Vagina (tissue), 2 donors: ENCODE measurements at regions not wholly inside any gene's neighbourhood (a gene's known extent, or its start where the extent isn't known, plus 50 kb on each side); places are given as distances from the start of the nearest gene placed in this dataset.

Experiments
- DNase-seq, 2 donors: peaks; one replicate each; pipeline ENCODE4 v3.0.0-alpha.2; 2017; ENCODE audit errors: extremely low spot score in 2 of 2
- H3K27ac ChIP-seq: fragments of 200-600 bp; sonication (generic); one replicate; pipeline ENCODE4 v1.5.1; 2019
- H3K27me3 ChIP-seq: fragments of 200-600 bp; sonication (generic); one replicate; pipeline ENCODE4 v1.5.1; 2019
- H3K36me3 ChIP-seq, 2 donors: fragments of 200-600 bp; sonication (generic); one replicate each; pipeline ENCODE4 v1.5.1; 2017 to 2019
- H3K4me1 ChIP-seq: fragments of 200-600 bp; sonication (generic); one replicate; pipeline ENCODE4 v1.5.1; 2019
- H3K4me3 ChIP-seq, 2 donors: fragments of 200-600 bp; sonication (generic); 1 replicate in 1 of 2; 2 replicates in 1 of 2; pipeline ENCODE4 v1.5.1; 2016 to 2019
- H3K9me3 ChIP-seq: fragments of 200-600 bp; sonication (generic); one replicate; pipeline ENCODE4 v1.5.1; 2019
- CTCF ChIP-seq, 3 experiments: fragments of 450-650 bp in 2 of 3; fragments of 200-600 bp in 1 of 3; sonication (generic) in 1 of 3; IDR thresholded peaks; one replicate each; pipeline ENCODE4 v1.5.1; 2017 to 2019; ENCODE audit warnings: antibody characterized with exemption in 3 of 3, mild to moderate bottlenecking in 2 of 3, moderate library complexity in 2 of 3
- POLR2A ChIP-seq, 2 donors: fragments of 450-650 bp; IDR thresholded peaks; one replicate each; pipeline ENCODE4 v1.6.1; 2017; ENCODE audit warnings: antibody characterized with exemption in 2 of 2, mild to moderate bottlenecking in 2 of 2, moderate library complexity in 2 of 2
- POLR2AphosphoS5 ChIP-seq, 2 donors: sonication (generic); formaldehyde crosslinking; IDR thresholded peaks; one replicate each; pipeline ENCODE4 v1.9.0; 2017; ENCODE audit warnings: antibody characterized with exemption in 2 of 2, mild to moderate bottlenecking in 2 of 2, low read depth in 1 of 2; ENCODE audit not compliant: insufficient read depth in 1 of 2
- intact Hi-C: fragments of 100-400 bp; cut with DNase I; formaldehyde crosslinking; loops from one replicate; pipeline ENCODE4 v1.15.1; 2023

- H3K4me1 ChIP-seq, result no peaks in the 10 kb centered on the region
- no peak overlapping the region for H3K4me3 ChIP-seq
- H3K27ac ChIP-seq, result no peak overlapping the region
- H3K27me3 ChIP-seq, result no peaks in the 10 kb centered on the region
- H3K36me3 ChIP-seq, result no peaks in the 10 kb centered on the region
- TF ChIP-seq POLR2A (IDR thresholded peaks at IDR 0.05) (no peak), POLR2AphosphoS5 (IDR thresholded peaks at IDR 0.05; ENCODE audit: insufficient read depth in 1 of 2, low read depth in 1 of 2) (no peak), CTCF (IDR thresholded peaks at IDR 0.05) (no peak)
- DNase-seq, result no peak
- no peaks in the 10 kb centered on the region for H3K9me3 ChIP-seq
- intact Hi-C loops, result no loop called here
Measured at GRCh38 chr5:133781436-133782225, 169.3 kb upstream of the FSTL4 start.

GRCh38 chr5:133780619-133781280, 168.4 kb upstream of the FSTL4 start:
- DNase-seq, result no peak
- H3K27me3 ChIP-seq, result no peaks in the 10 kb centered on the region
- no peak overlapping the region for H3K27ac ChIP-seq
- no peaks in the 10 kb centered on the region for H3K9me3 ChIP-seq
- TF ChIP-seq CTCF (IDR thresholded peaks at IDR 0.05) (no peak), POLR2A (IDR thresholded peaks at IDR 0.05) (no peak), POLR2AphosphoS5 (IDR thresholded peaks at IDR 0.05; ENCODE audit: insufficient read depth in 1 of 2, low read depth in 1 of 2) (no peak)
- no peak overlapping the region for H3K4me3 ChIP-seq
- H3K4me1 ChIP-seq, result no peaks in the 10 kb centered on the region
- intact Hi-C loops, result no loop called here
- no peaks in the 10 kb centered on the region for H3K36me3 ChIP-seq

- no peak overlapping the region for H3K27ac ChIP-seq
- no peaks in the 10 kb centered on the region for H3K36me3 ChIP-seq
- no peaks in the 10 kb centered on the region for H3K9me3 ChIP-seq
- intact Hi-C loops, result no loop called here
- no peak overlapping the region for H3K4me3 ChIP-seq
- no peaks in the 10 kb centered on the region for H3K27me3 ChIP-seq
- DNase-seq, result no peak
- no peaks in the 10 kb centered on the region for H3K4me1 ChIP-seq
- TF ChIP-seq POLR2AphosphoS5 (IDR thresholded peaks at IDR 0.05; ENCODE audit: insufficient read depth in 1 of 2, low read depth in 1 of 2), result no peak
- TF ChIP-seq CTCF (IDR thresholded peaks at IDR 0.05), result no peak
- no peak for TF ChIP-seq POLR2A (IDR thresholded peaks at IDR 0.05)
Measured at GRCh38 chr5:133779828-133780475, 167.6 kb upstream of the FSTL4 start.

GRCh38 chr5:133778636-133779035, 166.3 kb upstream of the FSTL4 start:
- Histone ChIP-seq H3K27ac (no peak overlapping the region), H3K36me3 (no peaks in the 10 kb centered on the region), H3K4me1 (no peaks in the 10 kb centered on the region), H3K27me3 (no peaks in the 10 kb centered on the region), H3K9me3 (no peaks in the 10 kb centered on the region), H3K4me3 (no peak overlapping the region)
- intact Hi-C loops, result no loop called here
- TF ChIP-seq CTCF (IDR thresholded peaks at IDR 0.05) (no peak), POLR2A (IDR thresholded peaks at IDR 0.05) (no peak), POLR2AphosphoS5 (IDR thresholded peaks at IDR 0.05; ENCODE audit: insufficient read depth in 1 of 2, low read depth in 1 of 2) (no peak)
- no peak for DNase-seq
